Femur (tissue), 1 donor: ENCODE measurements at regions not wholly inside any gene's neighbourhood (a gene's known extent, or its start where the extent isn't known, plus 50 kb on each side); places are given as distances from the start of the nearest gene placed in this dataset.

Experiments
- DNase-seq: peaks from one replicate; pipeline ENCODE4 v3.0.0-alpha.2; 2017

- no peak for DNase-seq
Observed at GRCh38 chr2:196224756-196225155, 53.4 kb upstream of the STK17B start.

- no peak for DNase-seq
Observed at GRCh38 chr2:196225213-196225612, 53.8 kb upstream of the STK17B start.

DNA sequence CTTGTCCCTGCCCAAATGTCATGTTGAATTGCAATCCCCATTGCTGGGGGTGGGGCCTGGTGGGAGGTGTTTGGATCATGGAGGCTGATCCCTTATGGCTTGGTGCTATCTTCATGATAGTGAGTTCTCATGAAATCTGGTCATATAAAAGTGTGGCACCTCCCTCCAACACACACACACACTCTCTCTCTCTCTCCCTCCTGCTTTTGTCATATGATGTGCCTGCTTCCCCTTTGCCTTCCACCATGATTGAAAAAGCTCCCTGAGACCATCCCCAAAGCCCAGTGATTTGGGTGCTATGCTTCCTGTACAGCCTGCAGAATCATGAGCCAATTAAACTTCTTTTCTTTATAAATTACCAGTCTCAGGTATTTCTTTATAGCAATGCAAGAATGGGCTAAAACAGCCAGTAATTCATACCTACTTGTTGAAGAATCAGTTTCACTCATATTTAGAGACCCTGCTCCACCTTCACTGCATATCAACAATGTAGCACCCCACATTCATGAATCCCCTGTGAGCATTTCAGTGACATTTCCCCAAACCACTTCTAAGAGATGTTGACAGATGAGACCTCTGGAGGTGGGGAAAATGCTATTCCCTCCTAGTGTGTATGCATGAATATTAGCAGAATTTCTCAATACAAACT is 54.8 kb upstream of the STK17B start:
- no peak for DNase-seq

DNA sequence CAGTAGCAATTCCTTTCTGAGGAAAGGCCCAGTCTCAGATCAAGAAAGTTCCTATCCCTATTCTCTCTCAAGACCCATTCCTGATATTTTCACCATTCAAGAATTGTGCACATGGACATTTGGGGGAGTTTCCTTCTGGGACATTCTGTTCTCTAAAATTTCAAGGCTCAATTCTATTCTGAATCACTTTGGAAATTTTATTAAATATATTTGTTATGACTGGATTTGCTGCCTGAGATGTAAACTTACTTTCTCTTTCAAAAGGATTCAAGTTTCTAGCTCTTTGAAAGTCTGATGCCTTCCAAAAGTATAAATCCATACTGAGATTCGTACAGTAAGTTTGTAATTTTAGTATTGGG is 55.3 kb upstream of the STK17B start:
- DNase-seq, result no peak

DNA sequence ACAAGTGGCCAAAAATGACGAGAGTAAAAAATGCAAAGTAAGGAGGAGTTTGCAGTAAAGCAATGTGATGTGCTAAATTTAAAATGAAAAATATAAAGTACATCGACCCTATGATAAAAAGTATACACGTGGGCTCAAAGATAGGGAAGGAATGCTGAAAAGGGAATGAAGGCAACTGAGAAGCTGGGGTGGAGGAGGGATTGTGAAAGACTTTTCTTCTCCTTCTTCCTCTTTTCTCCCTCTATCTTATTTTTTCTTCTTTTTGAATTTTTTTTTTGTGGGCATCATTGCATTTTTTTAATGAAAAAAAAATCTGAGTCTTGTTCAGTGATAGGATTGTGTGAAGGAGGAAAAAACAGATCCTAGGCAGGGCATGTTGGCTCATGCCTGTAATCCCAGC is 57.6 kb upstream of the STK17B start:
- DNase-seq, result no peak

DNA sequence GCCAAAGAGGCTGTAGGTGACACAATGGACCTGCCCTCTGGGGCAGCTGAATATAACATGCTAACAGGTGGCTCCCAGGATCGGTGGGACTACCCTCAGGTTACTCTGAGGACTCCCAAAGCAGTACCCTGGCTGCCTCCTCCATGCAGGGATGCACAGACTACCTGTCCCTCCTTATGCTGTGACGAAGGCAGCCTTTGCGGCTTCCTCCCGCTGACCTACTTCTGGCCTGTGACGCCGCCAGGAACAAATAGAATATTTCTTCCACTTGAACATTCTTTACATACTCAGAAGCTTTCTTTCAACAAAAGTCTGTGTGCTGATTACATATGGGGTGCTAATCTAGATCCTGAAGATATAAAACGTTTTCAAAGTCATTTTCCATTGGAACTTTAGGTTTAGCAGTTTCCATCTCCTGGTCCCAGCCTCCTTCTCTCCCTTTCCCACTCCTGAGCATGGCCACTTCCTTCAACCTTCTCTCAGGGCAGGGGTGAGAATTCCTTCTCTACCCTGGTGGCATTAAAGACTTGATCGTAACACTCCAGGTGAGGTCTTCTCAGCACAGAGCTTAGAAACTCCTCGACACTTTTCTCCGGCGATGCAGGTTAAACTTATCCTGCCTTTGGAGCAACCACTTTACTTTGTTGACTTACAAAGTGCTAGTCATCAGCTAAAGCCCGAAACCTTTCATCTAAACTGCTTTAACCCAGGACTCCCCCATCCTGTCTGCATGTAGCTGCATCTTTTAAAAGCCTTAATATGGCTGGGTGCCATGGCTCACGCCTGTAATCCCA is 58.9 kb upstream of the STK17B start:
- DNase-seq, result no peak

DNA sequence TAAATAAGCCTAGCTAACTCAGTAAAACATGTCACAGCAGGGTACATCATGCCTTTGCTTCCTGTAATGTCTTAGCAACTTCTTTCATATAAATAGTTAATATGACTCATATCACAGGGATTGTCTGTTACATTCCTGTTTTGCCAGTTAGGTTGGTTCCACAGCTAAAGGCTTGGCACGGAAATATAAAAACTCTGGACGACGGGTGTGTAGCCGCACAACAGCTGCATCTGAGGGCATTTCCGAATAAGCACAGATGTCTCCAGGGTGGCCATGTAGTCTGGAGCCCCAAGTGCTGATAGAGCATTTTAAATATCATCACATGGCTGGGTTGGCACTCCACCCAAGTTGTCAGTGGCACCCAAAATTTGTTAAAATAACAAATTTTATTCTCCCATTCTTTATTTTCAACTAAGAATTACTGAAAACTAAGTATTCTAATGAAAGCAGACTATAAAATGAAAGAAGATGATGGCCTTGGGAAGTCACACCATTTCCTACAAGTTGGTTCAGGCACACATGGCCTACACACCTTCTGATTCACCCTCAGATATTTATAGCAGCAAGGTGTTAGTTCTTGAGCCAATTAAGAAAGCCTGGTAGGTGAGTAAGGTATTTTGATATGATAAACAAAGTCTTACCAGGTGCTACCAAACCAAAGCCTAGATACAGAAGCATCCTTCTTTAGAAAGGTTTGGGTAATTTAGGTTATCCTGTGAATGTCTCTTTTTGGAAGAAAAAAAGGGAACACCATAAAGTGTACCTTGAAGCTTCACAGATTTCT is 61.8 kb upstream of the STK17B start:
- peak; percentile 71 for DNase-seq

- DNase-seq, result no peak
Observed at GRCh38 chr2:196233805-196234475, 62.6 kb upstream of the STK17B start.

- DNase-seq, result no peak
Observed at GRCh38 chr2:196234672-196235071, 63.3 kb upstream of the STK17B start.

DNA sequence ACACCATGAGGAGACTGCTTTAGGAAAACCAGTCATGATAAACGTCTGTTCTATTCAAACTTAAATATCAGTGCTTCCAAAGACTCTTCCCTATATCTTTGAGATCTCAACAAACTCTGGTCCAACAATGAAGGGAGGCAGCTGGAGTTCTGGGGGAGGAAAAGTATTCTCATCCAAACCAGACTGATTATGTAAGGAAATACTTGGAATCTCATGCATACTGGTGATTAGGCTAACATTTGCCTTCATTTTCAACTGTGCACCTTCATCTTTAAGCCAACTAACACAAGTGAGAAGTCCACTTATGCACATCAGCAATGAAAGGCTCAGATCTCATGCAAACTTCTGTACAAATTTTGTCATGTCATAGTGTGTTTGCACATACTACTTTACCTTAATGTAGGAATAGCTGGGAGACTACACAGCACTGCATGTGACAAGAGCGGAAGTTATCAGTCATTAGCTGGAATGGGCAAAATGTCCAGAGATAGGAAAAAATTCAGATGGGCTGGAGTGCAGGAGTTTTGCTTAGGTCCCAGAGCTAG is 67.5 kb upstream of the STK17B start:
- DNase-seq, result no peak

- DNase-seq, result peak; percentile 81
Observed at GRCh38 chr2:196239622-196240587, 68.5 kb upstream of the STK17B start.

DNA sequence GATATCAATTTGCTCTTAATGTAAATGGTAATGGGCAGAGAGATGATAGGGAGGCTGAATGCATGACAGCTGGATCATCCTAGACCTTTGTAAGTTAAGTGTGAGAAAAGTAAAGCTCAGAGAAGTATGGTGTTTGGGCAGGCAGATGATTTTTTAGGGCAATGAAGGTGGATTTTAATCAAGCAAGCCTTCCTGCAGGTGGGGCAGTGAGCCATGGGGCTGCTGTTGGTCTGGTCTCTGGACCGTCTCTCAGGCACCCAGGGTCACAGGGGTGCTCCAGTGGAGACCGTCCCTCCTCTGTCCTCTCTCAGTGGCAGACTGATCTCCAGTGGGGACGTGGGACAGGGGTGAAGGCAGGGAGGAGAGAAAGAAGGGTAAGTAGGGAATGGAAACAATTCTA is 69.8 kb upstream of the STK17B start:
- no peak for DNase-seq

DNA sequence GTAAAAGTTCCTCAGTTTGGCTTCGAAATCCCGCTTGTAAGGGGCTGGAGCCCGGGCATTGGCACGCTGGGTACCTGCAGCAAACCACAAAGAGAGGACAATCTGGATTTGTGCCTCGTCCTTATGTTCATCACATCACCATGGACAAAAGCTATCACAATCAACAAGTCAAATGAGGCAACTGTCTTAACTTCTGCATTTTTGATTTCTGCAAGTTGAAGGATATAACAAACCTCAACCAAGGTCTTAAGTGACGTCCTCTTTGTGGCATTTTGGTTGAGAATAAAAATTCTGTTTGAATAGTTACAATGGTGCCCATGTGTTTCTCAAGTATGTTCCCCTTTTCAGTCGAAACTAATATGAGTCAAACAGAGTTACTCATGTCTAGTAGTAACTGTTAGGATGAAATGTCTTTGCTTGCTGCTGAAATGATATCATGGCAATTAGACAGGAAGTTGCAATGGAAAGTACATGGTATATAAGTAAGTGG is 70.8 kb upstream of the STK17B start:
- no peak for DNase-seq

- no peak for DNase-seq
Observed at GRCh38 chr2:196244516-196244915, 73.1 kb upstream of the STK17B start.

DNA sequence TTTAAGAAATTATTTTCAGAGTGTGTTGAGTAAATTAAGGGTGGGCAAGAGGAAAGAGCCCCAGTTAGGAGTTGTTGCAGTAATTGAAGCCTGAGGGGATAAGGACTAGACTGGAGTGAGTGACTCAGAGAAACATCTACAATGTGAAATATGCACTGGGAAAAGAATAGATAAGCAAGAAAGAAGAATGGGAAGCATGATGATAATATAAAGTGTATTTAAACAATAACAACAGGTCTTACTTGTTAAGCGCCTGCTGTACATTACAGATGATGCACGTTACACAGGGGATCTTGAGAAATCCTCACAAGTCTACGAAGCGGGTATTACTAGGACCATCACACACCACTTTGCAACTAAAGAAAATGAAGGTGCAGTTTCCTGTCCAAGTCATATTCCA is 73.6 kb upstream of the STK17B start:
- no peak for DNase-seq

DNA sequence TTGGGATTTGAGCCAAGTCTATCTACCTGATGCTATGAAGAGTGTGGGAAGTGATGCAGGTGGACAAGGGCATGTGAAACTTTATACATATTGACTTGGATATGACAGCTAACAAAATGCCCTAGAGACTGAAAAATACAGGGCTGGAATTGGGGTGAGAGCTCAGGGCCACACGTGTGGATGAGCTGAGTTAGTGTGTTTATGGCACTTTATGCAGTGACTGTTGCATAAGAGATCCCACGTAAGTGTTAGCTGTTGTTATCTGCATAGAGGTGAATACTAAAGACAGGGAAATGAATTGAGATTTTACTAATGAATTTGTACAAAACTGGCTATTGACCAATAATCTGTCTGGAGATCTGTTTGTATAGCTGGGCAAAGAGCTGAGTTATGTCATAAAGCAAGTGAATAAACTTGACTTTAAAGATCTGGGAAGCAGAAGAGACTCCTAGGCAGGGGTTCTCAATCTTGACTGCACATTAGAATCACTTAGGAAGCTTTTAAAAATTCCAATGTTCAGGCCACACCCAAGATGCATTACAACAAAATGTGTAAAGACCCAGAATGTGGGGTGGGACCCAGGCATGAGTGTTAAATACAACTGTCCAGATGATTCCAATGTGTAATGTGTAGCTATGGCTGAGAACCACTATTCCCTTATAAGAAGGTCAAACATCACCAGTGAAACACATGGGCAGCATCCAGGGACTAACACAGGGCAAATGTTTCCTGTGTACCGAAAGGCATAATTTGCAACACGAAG is 74.2 kb upstream of the STK17B start:
- no peak for DNase-seq

DNA sequence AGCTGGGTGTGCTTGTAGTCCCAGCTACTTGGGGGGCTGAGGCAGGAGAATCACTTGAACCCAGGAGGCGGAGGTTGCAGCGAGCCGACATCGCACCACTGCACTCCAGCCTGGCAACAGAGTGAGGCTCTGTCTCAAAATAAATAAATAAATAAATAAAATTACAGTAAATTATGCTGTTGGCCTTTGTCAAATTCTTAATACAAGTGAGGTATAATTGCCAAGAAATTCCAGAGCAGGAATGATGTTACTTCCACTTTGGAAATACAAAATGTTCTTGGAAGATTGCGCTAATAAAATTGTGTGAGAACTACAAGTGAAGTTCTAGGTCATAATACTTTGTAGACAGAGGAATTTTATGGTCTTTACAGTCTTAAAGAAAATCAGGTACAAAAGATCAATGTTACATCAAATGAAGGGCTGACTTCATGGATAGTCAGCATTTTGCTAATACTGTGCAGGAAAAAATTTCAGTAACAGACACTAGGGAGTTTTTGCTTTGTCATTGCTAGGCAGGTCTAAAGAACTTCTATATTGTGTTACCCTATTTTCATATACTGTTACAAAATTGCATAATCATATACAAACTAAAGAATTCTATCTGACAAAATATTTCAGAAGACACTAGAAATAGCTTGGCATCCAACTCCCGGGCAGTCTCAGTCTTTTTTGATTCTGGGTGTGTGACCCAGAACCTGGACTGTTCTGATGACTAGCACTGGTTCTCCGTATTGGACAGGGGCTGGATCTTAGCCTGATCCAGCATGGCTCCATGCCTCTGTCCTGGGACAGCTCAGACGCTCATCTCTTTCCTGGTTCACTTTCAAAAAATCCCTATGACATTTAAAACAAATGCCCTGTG is 76.0 kb upstream of the STK17B start:
- DNase-seq, result no peak

DNA sequence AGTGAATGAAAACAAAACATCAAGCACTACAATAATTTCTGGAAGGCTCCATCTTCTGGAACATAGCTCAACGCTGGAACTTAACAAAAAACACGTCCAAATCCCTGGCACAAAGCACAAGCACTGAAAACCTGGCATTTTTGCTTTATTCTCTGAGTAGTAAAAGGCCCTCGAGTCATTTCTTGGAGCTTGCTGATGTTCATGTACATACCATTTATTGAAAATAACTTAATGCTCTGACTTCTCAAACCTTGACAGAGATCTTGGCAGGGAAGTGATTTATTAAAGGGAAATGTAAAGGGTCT is 76.5 kb upstream of the STK17B start:
- no peak for DNase-seq

DNA sequence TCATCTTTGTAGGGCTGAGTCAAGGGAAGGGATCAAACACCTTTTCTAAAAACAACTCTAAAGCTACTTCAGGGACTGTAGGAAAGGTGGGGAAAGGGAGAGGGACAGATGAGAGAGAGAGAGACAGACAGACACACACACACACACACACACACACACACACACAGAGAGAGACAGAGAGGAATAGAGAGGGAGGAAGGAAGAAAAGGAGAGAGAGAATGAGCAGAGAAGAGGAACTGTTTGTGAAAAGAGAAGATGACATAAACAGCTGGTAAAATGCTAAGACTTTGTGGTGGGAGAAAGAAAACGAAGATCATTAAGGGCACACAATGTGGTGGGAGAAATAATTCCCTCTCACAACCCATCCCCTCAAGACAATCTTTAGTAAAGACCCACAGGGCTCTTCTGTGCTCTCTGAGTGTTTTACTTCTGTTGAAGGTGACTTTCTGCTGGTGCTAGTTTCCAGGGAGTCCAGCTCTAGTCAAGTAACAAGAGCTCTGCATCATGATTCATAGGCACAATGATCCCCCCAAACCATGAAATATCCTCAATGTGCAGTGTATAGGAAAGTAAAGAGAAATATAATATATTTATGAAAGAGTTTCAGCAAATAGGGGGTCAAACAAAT is 77.2 kb upstream of the STK17B start:
- DNase-seq, result no peak

DNA sequence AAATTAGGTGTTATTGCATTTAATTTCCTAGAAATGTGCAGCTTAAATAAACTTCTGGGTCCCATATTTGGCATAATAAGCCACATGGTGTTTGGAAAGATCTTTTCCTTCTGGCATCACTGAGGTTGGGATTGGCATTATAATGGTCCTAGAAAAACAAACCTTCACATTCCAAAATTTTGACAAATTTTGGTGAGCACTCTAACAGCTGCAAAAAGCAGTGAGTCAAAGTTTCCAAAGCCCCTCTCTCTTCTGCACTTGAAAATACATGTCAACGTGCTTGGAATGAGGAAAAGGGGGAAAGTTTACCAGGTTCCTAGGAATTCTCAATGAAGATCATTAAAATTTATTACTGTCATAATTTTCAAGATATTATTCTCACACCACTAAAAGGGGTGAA is 77.8 kb upstream of the STK17B start:
- no peak for DNase-seq
